ENCODE measurements at regions not wholly inside any gene's neighbourhood (a gene's known extent, or its start where the extent isn't known, plus 50 kb on each side); places are given as distances from the start of the nearest gene placed in this dataset.

- WGBS, 4 donors, result 84 to 95% (median 87%) methylated on average over 2 of the region's 2 CpGs
- Histone ChIP-seq H3K27ac (no peak overlapping the region), H3K4me1 (replicated peaks in 1 of 2) (no peaks in the 10 kb centered on the region), H3K27me3 (no peaks in the 10 kb centered on the region), H3K4me3 (no peak overlapping the region), H3K36me3 (replicated peaks in 1 of 2) (no peaks in the 10 kb centered on the region), H3K9me3 (replicated peaks in 1 of 3) (no peaks in the 10 kb centered on the region)
- intact Hi-C loops (cut with DNase I), result no loop called here
- DNase-seq, result no peak
- no peak for TF ChIP-seq POLR2A (IDR thresholded peaks at IDR 0.05)
- no peak for TF ChIP-seq CTCF (IDR thresholded peaks at IDR 0.05)
These were observed 565.4 kb downstream of the GRXCR1 start for GRCh38 chr4:43457866-43458265.

- WGBS, 4 donors, result 72 to 84% (median 81%) methylated on average over 4 of the region's 4 CpGs
- Histone ChIP-seq H3K27ac (no peak overlapping the region), H3K9me3 (replicated peaks in 1 of 3) (no peaks in the 10 kb centered on the region), H3K4me3 (no peak overlapping the region), H3K27me3 (no peaks in the 10 kb centered on the region), H3K36me3 (replicated peaks in 1 of 2) (no peaks in the 10 kb centered on the region), H3K4me1 (replicated peaks in 1 of 2) (no peaks in the 10 kb centered on the region)
- TF ChIP-seq CTCF (IDR thresholded peaks at IDR 0.05), result no peak
- TF ChIP-seq POLR2A (IDR thresholded peaks at IDR 0.05), result no peak
- intact Hi-C loops (cut with DNase I), result no loop called here
- DNase-seq, result no peak
These were observed 565.8 kb downstream of the GRXCR1 start for GRCh38 chr4:43458293-43458692.

GRCh38 chr4:43471950-43472349 lies 579.4 kb downstream of the GRXCR1 start:
- TF ChIP-seq POLR2A (IDR thresholded peaks at IDR 0.05) (no peak), CTCF (IDR thresholded peaks at IDR 0.05) (peak in 1 of 6 experiments; percentile 17)
- no peaks in the 10 kb centered on the region for H3K4me1 ChIP-seq (replicated peaks in 1 of 2)
- peaks cover 0 to 10% (median 0%) of the 10 kb centered on the region in 3 donors for H3K9me3 ChIP-seq (replicated peaks in 1 of 3)
- no peaks in the 10 kb centered on the region for H3K36me3 ChIP-seq (replicated peaks in 1 of 2)
- no peaks in the 10 kb centered on the region for H3K27me3 ChIP-seq
- H3K4me3 ChIP-seq, result no peak overlapping the region
- WGBS, 4 donors, result 74 to 80% (median 75%) methylated on average over 5 of the region's 5 CpGs
- intact Hi-C loops (cut with DNase I), result no loop called here
- H3K27ac ChIP-seq, result no peak overlapping the region
- DNase-seq, result no peak

- intact Hi-C loops (cut with DNase I), result no loop called here
- WGBS, 4 donors, result 54 to 79% (median 58%) methylated on average over 1 of the region's 1 CpG
- no peak for DNase-seq
These were observed 589.0 kb downstream of the GRXCR1 start for GRCh38 chr4:43481526-43481925.

More at GRCh38 chr4:43481526-43481925, 589.0 kb downstream of the GRXCR1 start:
- no peaks in the 10 kb centered on the region for H3K9me3 ChIP-seq (replicated peaks in 1 of 3)
- H3K27me3 ChIP-seq, result no peaks in the 10 kb centered on the region
- no peak for TF ChIP-seq CTCF (IDR thresholded peaks at IDR 0.05)
- no peak for TF ChIP-seq POLR2A (IDR thresholded peaks at IDR 0.05)
- no peaks in the 10 kb centered on the region for H3K4me1 ChIP-seq (replicated peaks in 1 of 2)
- no peak overlapping the region for H3K4me3 ChIP-seq
- no peaks in the 10 kb centered on the region for H3K36me3 ChIP-seq (replicated peaks in 1 of 2)
- no peak overlapping the region for H3K27ac ChIP-seq

Data from adrenal gland (tissue), 9 donors.